Stimulated activated memory B cell treated with anti-CD40 and anti-IgM and Interleukin-4, amounts not matched to agents 10 μg/mL and 1 μg/mL and 100 μg/mL, for 72 hours (primary cell): ENCODE measurements at regions not wholly inside any gene's neighbourhood (a gene's known extent, or its start where the extent isn't known, plus 50 kb on each side); places are given as distances from the start of the nearest gene placed in this dataset.

Experiments
- ATAC-seq: fragments of 150-1000 bp; cut with Tn5 transposase; 2 replicates; pipeline ENCODE4 v1.10.0; 2021
- H3K27ac Mint-ChIP-seq: one replicate; pipeline ENCODE4 v1.8.0; 2022; ENCODE audit warnings: mild to moderate bottlenecking, mixed read lengths
- H3K27me3 Mint-ChIP-seq: one replicate; pipeline ENCODE4 v1.8.0; 2022; ENCODE audit warnings: mixed read lengths
- H3K36me3 Mint-ChIP-seq: one replicate; pipeline ENCODE4 v1.8.0; 2022; ENCODE audit warnings: mixed read lengths
- H3K4me1 Mint-ChIP-seq: one replicate; pipeline ENCODE4 v1.8.0; 2022; ENCODE audit warnings: mixed read lengths
- H3K4me3 Mint-ChIP-seq: one replicate; pipeline ENCODE4 v1.8.0; 2022; ENCODE audit warnings: mild to moderate bottlenecking, moderate library complexity, mixed read lengths
- H3K9me3 Mint-ChIP-seq: one replicate; pipeline ENCODE4 v1.8.0; 2022; ENCODE audit warnings: mixed read lengths

DNA sequence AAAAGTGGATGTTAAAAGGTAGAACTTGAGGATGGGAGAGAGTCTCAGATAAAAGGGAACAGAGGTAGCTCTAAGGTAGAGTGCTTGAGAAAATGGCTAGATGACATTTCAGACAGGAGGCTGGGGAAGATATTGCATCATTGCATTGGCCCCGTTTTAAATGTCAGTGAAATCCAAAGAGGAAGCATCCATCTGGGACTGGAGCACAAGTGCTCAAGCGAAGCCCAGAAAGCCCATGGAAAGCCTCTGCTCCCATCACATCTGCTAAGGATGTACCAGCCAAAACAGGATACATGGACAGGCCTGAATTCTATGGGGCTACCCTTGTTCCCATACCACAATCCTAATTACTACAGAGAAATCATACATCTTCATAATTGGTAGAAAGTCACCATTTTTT, 581.5 kb upstream of the TMEM132C start:
- no peak overlapping the region for H3K4me3 Mint-ChIP-seq
- H3K27me3 Mint-ChIP-seq, result no peaks in the 10 kb centered on the region
- no peak overlapping the region for H3K27ac Mint-ChIP-seq
- no peaks in the 10 kb centered on the region for H3K4me1 Mint-ChIP-seq
- ATAC-seq, result no peak
- H3K9me3 Mint-ChIP-seq, result no peaks in the 10 kb centered on the region
- H3K36me3 Mint-ChIP-seq, result no peaks in the 10 kb centered on the region

DNA sequence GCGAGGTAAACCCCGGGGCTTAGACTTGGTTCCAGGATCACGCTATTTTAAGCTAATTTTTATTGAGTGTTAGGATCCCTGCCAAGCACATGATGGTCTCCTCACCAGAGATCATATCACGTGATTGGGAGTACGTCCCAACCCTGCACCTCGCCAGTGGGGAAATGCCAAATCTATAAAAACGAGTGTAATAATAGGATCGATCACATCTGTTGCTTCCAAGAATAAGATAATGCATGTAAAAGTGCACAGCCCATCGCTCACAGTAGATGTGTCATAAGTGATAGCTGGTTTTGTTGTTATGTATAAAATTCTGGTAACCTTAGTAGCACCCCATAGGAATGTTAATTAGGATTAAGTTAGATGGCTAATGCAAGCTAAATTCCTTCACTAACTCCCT, 581.0 kb upstream of the TMEM132C start:
- H3K9me3 Mint-ChIP-seq, result no peaks in the 10 kb centered on the region
- no peak overlapping the region for H3K4me3 Mint-ChIP-seq
- no peaks in the 10 kb centered on the region for H3K36me3 Mint-ChIP-seq
- H3K4me1 Mint-ChIP-seq, result no peaks in the 10 kb centered on the region
- H3K27me3 Mint-ChIP-seq, result no peaks in the 10 kb centered on the region
- no peak for ATAC-seq
- H3K27ac Mint-ChIP-seq, result no peak overlapping the region

DNA sequence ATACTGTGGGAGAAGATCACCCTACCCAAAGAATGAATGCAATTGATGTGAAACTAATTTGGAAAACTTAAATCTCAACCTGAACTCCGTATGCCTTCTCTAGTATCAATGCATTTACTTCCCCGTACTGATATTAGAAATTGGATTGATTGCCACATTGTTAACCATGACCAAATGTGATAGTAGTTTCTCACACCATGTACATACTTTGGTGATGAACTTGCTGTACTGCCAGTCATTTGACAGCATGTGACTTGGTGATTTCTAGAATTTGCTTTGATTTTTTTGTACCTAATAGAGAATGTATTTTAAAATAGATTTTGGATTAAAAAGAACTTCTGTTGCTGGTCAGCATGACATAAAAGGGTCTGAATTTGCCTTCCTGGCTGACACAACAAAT, 579.8 kb upstream of the TMEM132C start:
- Mint-ChIP-seq H3K27me3 (no peaks in the 10 kb centered on the region), H3K4me1 (no peaks in the 10 kb centered on the region), H3K9me3 (no peaks in the 10 kb centered on the region), H3K4me3 (no peak overlapping the region), H3K27ac (no peak overlapping the region), H3K36me3 (no peaks in the 10 kb centered on the region)
- ATAC-seq, result no peak

DNA sequence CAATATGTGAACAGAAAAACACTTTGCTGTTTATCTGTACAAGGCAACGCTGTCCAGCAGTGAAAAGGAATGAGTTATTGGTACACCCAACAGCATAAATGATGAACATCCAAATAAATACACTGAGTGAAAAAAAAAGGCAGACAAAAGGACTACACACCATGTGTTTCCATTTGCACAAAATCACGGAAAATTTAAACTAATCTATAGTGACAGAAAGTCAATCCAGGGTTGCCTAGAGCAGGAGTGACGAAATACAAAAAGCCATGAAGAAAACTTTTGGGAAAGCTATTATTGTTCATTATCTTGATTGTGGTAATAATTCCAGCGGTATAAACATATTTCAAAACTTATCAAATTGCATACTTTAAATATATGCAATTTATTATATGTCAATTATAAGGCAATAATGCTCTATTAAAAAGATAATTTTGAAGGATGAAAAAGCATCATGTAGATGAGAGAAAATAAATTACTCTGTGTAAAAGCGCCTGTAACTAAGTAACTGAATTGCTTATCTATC, 578.0 kb upstream of the TMEM132C start:
- Mint-ChIP-seq H3K9me3 (no peaks in the 10 kb centered on the region), H3K27me3 (no peaks in the 10 kb centered on the region), H3K36me3 (no peaks in the 10 kb centered on the region), H3K4me1 (no peaks in the 10 kb centered on the region), H3K27ac (no peak overlapping the region), H3K4me3 (no peak overlapping the region)
- no peak for ATAC-seq

DNA sequence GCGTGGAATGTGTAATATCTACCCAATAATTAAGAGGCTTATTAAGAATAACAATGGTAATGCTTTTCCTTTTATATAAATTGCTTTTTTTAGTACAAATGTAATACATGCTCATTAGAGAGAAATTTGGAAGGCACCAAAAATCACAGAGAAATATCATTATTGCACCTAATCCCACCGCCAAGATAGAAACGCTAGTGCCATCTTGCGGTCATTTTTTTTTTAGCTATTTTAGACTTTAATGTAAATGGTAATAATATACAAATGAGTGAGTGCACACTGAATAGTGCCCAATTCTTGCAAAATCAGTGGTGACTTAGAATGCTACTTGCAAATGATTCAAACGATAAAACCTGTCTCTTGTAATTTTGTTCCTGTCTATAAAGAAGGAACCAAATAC, 576.8 kb upstream of the TMEM132C start:
- ATAC-seq, result no peak
- H3K27ac Mint-ChIP-seq, result no peak overlapping the region
- no peaks in the 10 kb centered on the region for H3K27me3 Mint-ChIP-seq
- H3K9me3 Mint-ChIP-seq, result no peaks in the 10 kb centered on the region
- no peaks in the 10 kb centered on the region for H3K36me3 Mint-ChIP-seq
- H3K4me1 Mint-ChIP-seq, result no peaks in the 10 kb centered on the region
- no peak overlapping the region for H3K4me3 Mint-ChIP-seq

DNA sequence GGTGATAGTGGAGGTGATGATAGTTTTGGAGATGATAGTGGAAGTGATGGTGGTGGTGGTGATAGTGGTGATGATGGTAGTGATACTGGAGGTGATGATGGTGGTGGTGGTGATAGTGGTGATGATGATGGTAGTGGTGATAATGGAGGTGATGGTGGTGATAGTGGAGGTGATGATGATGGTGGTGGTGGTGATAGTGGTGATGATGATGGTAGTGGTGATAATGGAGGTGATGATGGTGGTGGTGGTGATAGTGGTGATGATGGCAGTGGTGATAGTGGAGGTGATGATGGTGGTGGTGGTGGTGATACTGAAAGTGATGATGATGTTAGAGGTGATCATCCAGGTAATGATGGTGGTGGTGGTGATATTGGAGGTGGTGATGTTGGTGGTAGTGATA, 570.0 kb upstream of the TMEM132C start:
- Mint-ChIP-seq H3K4me1 (no peaks in the 10 kb centered on the region), H3K27me3 (no peaks in the 10 kb centered on the region), H3K36me3 (no peaks in the 10 kb centered on the region), H3K27ac (no peak overlapping the region), H3K4me3 (no peak overlapping the region), H3K9me3 (peaks cover 4% of the 10 kb centered on the region)
- no peak for ATAC-seq

DNA sequence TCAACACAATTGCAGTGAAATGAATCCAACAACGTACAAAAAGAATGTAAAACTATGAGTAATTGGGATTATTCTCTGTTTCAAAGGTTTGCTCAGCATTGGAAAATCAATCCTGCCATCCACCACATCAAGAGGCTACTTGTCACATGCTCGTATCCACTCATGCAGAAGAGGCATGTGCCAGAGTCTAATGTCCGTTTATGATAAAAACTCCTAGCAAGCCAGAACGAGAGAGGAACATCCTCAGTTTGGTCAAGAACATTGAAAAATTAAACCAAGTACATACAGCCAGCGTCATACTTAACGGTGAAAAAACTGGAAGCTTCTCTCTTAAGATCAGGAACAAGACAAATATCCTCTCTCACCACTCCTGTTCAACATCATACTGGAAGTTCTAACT, 563.9 kb upstream of the TMEM132C start:
- Mint-ChIP-seq H3K4me3 (no peak overlapping the region), H3K9me3 (peaks cover 8% of the 10 kb centered on the region), H3K27me3 (no peaks in the 10 kb centered on the region), H3K4me1 (no peaks in the 10 kb centered on the region), H3K36me3 (no peaks in the 10 kb centered on the region), H3K27ac (no peak overlapping the region)
- ATAC-seq, result no peak

DNA sequence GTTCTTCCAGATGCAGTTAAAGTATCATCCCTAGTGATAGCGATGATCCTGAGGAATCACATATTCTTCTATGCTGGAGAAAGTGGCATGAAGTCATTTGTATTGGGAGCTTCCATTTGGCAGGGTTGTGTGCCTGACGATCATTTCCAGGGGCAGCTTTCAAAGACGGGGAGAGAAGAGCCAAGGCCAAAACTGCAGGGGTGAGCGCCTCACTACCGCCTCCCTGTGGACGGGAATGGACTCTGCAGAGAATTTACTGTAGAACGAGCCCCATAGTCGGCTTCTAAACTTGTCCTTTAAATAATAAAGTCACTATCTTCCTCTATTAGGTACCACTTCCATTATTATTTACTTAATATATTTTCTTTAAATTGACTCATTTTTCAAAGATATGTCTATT, 555.9 kb upstream of the TMEM132C start:
- H3K4me1 Mint-ChIP-seq, result no peaks in the 10 kb centered on the region

DNA sequence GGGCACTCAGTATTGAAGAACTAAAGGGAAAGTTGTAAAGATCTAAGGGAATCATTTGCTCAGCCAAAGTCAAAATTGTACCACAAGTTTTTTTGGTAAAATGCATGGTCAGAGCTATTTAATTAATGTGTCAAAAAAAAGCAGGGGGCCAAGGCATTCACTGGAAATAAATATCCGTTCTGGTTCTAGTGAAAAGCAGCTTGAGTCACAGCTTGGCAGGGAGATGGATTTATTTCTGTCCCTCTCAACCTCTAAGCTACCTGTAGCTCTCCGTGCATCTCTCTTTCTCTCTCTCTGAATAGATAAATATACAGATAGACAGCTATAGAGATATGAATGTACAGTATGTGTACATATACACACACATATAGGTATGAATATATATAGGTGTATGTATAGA, 554.4 kb upstream of the TMEM132C start:
- H3K4me3 Mint-ChIP-seq, result no peak overlapping the region
- H3K27me3 Mint-ChIP-seq, result no peaks in the 10 kb centered on the region
- H3K4me1 Mint-ChIP-seq, result no peaks in the 10 kb centered on the region
- peaks cover 4% of the 10 kb centered on the region for H3K9me3 Mint-ChIP-seq
- no peaks in the 10 kb centered on the region for H3K36me3 Mint-ChIP-seq
- H3K27ac Mint-ChIP-seq, result no peak overlapping the region
- ATAC-seq, result no peak

More for the DNA sequence above, 555.9 kb upstream of the TMEM132C start:
- Mint-ChIP-seq H3K4me3 (no peak overlapping the region), H3K36me3 (no peaks in the 10 kb centered on the region), H3K27ac (no peak overlapping the region), H3K27me3 (no peaks in the 10 kb centered on the region), H3K9me3 (peaks cover 4% of the 10 kb centered on the region)
- ATAC-seq, result no peak

DNA sequence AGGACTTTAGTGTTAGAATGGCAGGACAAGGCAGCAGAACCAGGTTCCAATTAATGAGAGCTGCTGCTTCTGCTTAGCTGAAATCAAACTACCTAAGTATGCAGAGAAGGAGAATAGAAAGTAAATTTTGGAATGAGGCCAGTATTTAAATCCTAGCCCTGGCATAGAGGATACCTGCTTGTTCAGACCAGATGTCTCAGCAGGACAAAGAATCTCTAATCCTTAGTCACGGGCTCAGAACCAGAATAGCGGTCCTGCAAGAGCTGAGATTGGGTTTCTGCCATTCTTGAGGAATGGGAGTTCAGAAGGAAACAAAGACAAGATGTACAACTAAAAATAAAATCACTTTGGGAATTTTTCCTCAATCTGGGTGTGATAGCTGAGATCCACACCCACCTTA, 550.8 kb upstream of the TMEM132C start:
- Mint-ChIP-seq H3K4me3 (no peak overlapping the region), H3K27me3 (no peaks in the 10 kb centered on the region), H3K9me3 (no peaks in the 10 kb centered on the region), H3K27ac (no peak overlapping the region), H3K4me1 (no peaks in the 10 kb centered on the region), H3K36me3 (no peaks in the 10 kb centered on the region)
- ATAC-seq, result no peak

DNA sequence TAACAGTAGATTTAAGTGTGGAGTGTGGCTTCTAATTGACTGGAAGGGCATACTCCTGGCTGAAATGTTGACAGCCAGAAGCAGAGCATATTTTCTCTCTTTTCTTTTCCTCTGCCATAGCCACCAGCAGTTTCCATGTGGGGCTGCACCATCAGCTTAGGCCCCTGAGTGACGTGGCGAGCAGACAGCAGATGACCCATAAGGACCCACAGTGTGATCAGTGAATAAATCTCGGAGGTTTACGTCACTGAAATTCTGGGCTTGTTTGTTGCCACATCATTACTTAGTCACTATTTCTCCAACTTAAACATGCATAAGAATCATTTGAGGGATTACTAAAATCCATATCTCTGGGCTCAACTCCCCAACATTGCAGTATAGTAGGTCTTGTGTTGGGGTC, 549.7 kb upstream of the TMEM132C start:
- Mint-ChIP-seq H3K9me3 (no peaks in the 10 kb centered on the region), H3K27ac (no peak overlapping the region), H3K4me3 (no peak overlapping the region), H3K36me3 (no peaks in the 10 kb centered on the region), H3K27me3 (no peaks in the 10 kb centered on the region), H3K4me1 (no peaks in the 10 kb centered on the region)
- ATAC-seq, result no peak

DNA sequence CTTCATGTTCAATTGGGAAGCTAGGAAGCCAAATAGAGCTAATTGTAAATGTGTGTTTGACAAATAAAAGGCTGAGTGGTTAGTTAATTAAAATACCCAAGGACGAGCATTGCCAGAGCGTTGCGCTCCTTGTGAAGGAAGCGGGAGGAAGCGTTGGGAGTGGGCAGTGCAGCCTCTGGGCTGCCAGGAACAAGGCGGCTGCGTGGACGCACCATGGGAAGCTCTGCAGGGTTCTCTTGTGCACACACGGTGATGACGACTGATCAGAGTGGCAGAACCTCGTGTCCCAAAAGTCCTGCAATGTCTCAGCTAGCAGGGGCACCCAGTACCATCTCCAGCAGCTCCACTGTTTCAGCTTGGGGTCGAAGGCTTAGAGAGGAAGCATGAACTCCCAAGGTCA, 546.6 kb upstream of the TMEM132C start:
- no peak overlapping the region for H3K4me3 Mint-ChIP-seq
- H3K9me3 Mint-ChIP-seq, result no peaks in the 10 kb centered on the region

DNA sequence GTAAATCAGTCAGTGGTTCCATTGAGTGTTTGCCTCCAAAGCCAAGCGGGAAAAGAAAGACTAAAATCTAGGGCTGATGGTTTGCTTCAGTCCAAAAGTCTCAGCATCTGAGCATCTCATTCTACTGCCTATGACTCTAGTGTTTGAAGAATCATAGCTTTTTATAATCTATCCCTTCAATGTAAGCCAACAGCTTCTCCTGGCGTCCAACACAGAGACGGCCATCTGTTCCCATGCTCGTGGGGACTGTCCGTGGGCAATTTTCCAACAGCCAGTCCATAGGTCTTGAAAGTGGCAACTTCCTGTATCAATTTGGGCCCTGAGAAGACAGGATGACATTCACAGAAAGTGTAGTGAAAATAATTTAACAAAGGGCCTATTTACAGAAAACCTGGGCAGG, 544.4 kb upstream of the TMEM132C start:
- Mint-ChIP-seq H3K4me3 (no peak overlapping the region), H3K27me3 (no peaks in the 10 kb centered on the region), H3K9me3 (no peaks in the 10 kb centered on the region), H3K4me1 (no peaks in the 10 kb centered on the region), H3K27ac (no peak overlapping the region), H3K36me3 (no peaks in the 10 kb centered on the region)
- ATAC-seq, result no peak

More for the DNA sequence above, 546.6 kb upstream of the TMEM132C start:
- ATAC-seq, result no peak
- Mint-ChIP-seq H3K4me1 (no peaks in the 10 kb centered on the region), H3K27ac (no peak overlapping the region), H3K36me3 (no peaks in the 10 kb centered on the region), H3K27me3 (no peaks in the 10 kb centered on the region)

DNA sequence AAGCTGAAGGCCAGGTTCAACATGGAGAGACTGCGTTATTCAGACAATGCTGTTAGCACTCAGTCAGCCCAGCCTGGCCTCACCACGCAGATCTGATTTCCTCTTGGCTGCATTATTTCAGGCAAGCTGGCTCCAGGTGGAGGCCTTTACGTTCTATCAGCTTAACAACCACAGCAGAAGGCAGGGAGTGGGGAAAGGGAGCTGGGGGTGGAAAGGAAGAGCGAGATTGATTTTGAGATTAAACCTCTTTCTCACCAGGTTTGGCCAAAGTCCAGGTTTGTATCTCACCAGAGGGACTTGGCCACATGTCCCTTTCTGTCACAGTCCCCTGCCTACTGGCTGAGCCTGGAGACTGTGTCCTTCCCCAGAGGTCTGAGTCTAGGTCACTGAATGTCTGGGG, 543.7 kb upstream of the TMEM132C start:
- ATAC-seq, result no peak
- Mint-ChIP-seq H3K27me3 (no peaks in the 10 kb centered on the region), H3K27ac (no peak overlapping the region), H3K4me3 (no peak overlapping the region), H3K9me3 (no peaks in the 10 kb centered on the region), H3K4me1 (no peaks in the 10 kb centered on the region), H3K36me3 (no peaks in the 10 kb centered on the region)

DNA sequence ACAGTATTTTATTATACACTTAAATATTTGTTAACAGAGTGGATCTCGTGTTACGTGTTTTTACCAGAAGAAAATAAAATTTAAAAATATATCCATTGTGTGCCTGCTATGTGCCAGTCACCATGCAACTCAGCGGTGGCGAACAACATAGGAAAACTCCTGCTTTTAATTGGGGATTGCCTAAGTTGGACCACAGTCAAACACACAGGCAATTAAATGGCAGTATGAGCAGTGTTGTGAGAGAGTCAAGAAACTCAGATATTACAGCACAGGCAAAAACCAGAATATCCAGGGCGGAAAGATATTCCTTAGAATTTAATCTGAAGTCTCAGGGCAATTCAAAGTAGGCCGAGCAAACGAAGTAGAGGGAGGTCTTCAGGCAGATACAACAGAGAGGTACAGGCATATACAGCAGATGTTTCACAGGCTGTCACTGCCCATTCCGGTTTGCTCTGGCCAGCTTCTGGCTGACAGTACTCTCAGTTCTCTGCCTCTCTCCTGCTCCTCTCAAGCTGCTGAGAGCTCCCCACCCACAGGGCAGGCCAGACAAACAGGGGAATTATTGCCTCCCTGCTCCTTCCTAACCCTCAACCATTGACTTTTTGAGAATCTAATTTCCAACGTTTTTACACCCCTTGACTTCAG, 540.2 kb upstream of the TMEM132C start:
- no peaks in the 10 kb centered on the region for H3K36me3 Mint-ChIP-seq
- H3K27ac Mint-ChIP-seq, result no peak overlapping the region
- H3K4me1 Mint-ChIP-seq, result no peaks in the 10 kb centered on the region
- H3K9me3 Mint-ChIP-seq, result peaks cover 7% of the 10 kb centered on the region
- no peak overlapping the region for H3K4me3 Mint-ChIP-seq
- H3K27me3 Mint-ChIP-seq, result no peaks in the 10 kb centered on the region
- no peak for ATAC-seq

DNA sequence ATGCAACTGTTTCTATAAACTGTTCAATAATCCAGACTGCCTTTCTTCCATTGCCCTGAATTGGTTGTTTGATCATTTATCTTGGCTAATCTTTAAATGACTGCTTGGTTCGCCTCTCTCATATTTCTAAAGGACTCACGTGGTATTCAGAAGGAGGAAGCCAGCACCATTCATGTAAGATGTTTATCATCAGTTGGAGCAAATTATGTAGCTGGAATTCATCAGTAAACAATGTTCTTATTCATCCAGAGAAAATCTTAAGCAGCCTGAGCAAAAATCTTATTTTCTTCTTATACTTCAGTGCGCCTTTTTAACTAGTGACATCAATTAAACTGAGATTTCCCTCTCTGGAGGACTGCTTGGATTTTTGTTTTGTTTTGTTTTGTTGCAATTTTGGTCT, 538.7 kb upstream of the TMEM132C start:
- H3K27me3 Mint-ChIP-seq, result no peaks in the 10 kb centered on the region
- no peaks in the 10 kb centered on the region for H3K4me1 Mint-ChIP-seq

DNA sequence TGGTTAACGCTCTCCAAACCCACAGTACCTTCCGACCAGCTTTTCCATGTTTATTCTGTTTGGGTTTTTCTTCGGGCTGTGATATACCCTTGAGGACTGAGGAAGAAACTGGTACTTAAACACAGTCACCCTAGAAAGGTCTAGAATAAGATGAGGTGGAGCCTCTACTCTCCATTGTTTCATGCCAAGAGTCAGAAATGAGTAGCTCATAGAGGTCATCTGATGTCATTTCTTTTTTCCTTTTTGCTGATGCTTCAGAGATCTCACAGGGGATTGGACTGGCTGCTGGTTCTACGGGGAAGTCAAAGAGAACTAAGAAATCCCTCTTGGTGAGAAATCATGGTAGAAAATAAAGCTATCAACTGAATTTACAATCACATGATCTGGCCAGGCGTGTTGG, 538.2 kb upstream of the TMEM132C start:
- no peak for ATAC-seq
- Mint-ChIP-seq H3K27ac (no peak overlapping the region), H3K4me3 (no peak overlapping the region)

More for the DNA sequence above, 538.7 kb upstream of the TMEM132C start:
- ATAC-seq, result no peak
- no peak overlapping the region for H3K4me3 Mint-ChIP-seq
- peaks cover 7% of the 10 kb centered on the region for H3K9me3 Mint-ChIP-seq
- no peaks in the 10 kb centered on the region for H3K36me3 Mint-ChIP-seq
- no peak overlapping the region for H3K27ac Mint-ChIP-seq

More for the DNA sequence above, 538.2 kb upstream of the TMEM132C start:
- no peaks in the 10 kb centered on the region for H3K4me1 Mint-ChIP-seq
- no peaks in the 10 kb centered on the region for H3K27me3 Mint-ChIP-seq
- no peaks in the 10 kb centered on the region for H3K36me3 Mint-ChIP-seq
- peaks cover 10% of the 10 kb centered on the region for H3K9me3 Mint-ChIP-seq
